ENCODE measurements at regions not wholly inside any gene's neighbourhood (a gene's known extent, or its start where the extent isn't known, plus 50 kb on each side); places are given as distances from the start of the nearest gene placed in this dataset.
"Not testable (repeated sequence)": the region's sequence is repeated elsewhere in the genome, so short reads cannot be mapped to it uniquely, and the experiment has no call there.

DNA sequence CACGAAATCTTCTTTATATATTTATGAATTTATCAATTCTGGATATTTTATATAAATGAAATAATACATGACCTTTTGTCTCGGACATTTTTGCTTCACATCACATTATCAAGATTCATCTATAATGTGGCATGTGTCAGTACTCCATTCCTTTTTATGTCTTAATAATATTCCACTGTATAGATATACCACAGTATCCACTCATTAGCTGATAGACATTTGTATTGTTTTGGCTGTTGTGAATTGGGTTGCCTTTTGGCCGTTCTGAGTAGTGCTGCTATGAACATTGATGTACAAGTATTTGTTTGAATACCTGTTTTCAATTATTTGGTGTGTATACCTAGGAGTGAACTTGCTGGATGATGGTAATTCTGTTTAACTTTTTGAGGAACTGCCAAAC is 323.8 kb upstream of the CA10 start:
- Mint-ChIP-seq H3K4me1 (no peaks in the 10 kb centered on the region), H3K27ac (no peak overlapping the region), H3K4me3 (no peak overlapping the region), H3K9me3 (ENCODE audit: low read depth) (peaks cover 6% of the 10 kb centered on the region), H3K36me3 (ENCODE audit: low read depth) (no peaks in the 10 kb centered on the region), H3K27me3 (no peaks in the 10 kb centered on the region)
- no peak for ATAC-seq
- CTCF ChIA-PET, result no interaction called here
- intact Hi-C loops (cut with DNase I, micrococcal nuclease), result no loop called here
- POLR2A ChIA-PET, result no interaction called here
- DNase-seq, result no peak

DNA sequence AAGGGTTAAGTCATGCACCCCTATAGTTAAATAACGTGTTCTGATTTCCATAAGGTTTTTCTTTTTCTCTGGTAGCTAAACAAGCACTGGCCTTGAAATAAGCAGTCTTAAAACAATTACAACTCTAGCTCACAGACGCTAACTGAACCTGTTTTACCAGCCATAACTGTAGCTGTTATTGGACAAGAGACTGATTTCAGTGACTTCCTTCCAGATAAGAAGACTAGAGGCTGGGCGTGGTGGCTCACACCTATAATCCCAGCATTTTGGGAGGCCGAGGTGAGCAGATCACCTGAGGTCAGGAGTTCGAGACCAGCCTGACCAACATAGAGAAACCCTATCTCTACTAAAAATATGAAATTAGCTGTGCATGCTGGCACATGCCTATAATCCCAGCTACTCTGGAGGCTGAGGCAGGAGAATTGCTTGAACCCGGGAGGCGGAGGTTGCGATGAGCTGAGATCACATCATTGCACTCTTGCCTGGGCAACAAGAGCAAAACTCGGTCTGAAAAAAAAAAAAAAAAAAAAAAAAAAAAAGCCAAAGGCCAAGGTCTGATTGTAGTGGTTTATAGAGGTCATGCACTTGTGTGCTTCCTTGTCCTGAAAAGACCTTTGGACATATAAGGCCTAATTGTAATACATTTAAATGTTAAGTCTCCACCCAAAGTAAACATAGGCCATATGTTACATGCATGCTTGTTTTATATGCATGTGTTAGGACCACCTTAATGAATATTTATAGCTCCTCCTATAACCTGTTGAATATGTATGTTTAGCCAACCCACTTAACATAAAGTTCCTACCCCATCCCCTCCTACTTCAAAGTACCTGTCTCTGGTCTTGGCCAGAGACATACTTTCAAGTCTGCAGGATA is 319.5 kb upstream of the CA10 start:
- peaks cover 2% of the 10 kb centered on the region for H3K9me3 Mint-ChIP-seq (ENCODE audit: low read depth)
- intact Hi-C loops (cut with DNase I, micrococcal nuclease), result no loop called here
- DNase-seq (no peak), ATAC-seq (no peak)
- H3K4me3 Mint-ChIP-seq, result no peak overlapping the region
- ChIA-PET CTCF (no interaction called here), POLR2A (no interaction called here)
- no peak overlapping the region for H3K27ac Mint-ChIP-seq
- H3K36me3 Mint-ChIP-seq (ENCODE audit: low read depth), result no peaks in the 10 kb centered on the region
- H3K27me3 Mint-ChIP-seq, result no peaks in the 10 kb centered on the region
- no peaks in the 10 kb centered on the region for H3K4me1 Mint-ChIP-seq

DNA sequence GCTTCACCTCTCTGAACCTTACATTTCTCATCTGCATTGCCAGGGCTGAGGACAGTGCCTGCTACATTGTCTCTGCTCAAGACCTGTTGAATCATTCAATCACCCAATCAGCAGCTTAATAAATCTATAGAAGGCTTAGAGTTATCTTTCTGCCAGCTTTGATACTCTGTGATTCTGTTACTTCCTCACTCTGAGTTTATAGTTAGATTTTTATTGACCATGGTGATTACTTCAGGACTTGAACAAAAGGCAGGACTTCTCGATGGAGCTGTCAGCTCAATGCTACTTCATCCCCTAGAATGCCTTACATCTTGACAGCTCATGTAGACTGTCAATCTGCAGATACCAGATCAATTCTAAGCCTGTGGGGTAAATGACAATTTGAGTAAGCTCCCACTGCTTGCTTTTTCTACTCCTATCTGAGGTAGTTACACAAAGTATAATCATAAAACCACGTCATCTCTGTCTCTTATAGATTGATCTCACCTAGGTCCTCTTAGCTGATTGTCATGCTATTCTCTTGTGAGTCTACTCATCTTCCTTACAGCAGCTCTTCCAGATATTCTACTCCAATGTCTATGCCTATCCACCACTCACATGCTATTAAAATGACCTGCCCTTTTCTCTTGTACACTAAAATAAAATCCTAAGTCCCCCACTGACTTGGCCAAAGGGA is 318.3 kb upstream of the CA10 start:
- DNase-seq, result no peak
- ChIA-PET POLR2A (no interaction called here), CTCF (no interaction called here)
- Mint-ChIP-seq H3K9me3 (ENCODE audit: low read depth) (peaks cover 2% of the 10 kb centered on the region), H3K36me3 (ENCODE audit: low read depth) (no peaks in the 10 kb centered on the region), H3K4me1 (no peaks in the 10 kb centered on the region), H3K27me3 (no peaks in the 10 kb centered on the region), H3K4me3 (no peak overlapping the region), H3K27ac (no peak overlapping the region)
- ATAC-seq, result no peak
- intact Hi-C loops (cut with DNase I, micrococcal nuclease), result no loop called here

DNA sequence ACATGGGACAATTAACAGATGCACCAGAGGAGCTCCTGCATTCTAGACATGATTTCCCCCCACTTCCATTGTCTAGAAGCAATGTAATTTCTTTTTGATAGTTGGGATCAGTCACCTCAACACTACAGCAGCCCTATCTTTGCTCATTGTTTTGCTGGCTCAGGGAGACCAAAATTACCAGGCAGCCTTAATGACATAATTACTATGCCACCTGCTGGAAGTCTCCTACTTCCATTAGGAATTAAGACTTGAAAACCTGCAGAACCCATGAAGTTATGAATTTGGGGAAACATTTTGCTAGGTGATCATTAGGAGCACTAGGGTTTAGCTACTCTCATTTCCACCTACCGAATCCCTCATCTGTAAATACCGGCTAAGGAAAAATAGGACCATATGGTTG is 312.0 kb upstream of the CA10 start:
- POLR2A ChIA-PET, result interaction anchor here (0.5 kb wide), 1 partner anchor 138 kb away, joined by 4 read pairs; no protein-coding TSS in a partner anchor
- H3K9me3 Mint-ChIP-seq (ENCODE audit: low read depth), result peaks cover 4% of the 10 kb centered on the region
- no peak overlapping the region for H3K4me3 Mint-ChIP-seq
- H3K4me1 Mint-ChIP-seq, result no peaks in the 10 kb centered on the region
- H3K36me3 Mint-ChIP-seq (ENCODE audit: low read depth), result no peaks in the 10 kb centered on the region
- intact Hi-C loops (cut with DNase I, micrococcal nuclease), result no loop called here
- H3K27ac Mint-ChIP-seq, result no peak overlapping the region
- ATAC-seq (no peak), DNase-seq (no peak)
- no peaks in the 10 kb centered on the region for H3K27me3 Mint-ChIP-seq
- CTCF ChIA-PET, result interaction anchor here (0.7 to 1.2 kb wide), 2 partner anchors 19 to 21 kb away, joined by 3 read pairs; no protein-coding TSS in a partner anchor

DNA sequence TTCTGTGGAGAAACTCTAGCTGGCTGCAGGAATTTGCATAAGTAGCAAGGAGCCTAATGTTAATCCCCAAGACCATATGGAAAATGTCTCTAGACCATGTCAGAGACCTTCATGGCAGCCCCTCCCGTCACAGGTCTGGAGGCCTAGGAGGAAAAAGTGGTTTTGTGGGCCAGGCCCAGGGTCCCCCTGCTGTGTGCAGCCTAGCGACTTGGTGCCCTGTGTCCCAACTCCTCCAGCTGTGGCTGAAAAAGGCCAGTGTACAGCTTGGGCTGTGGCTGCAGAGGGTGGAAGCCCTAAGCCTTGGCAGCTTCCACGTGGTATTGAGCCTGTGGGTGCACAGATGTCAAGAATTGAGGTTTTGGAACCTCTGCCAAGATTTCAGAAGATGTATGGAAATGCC is 306.9 kb upstream of the CA10 start:
- H3K27ac Mint-ChIP-seq, result no peak overlapping the region
- DNase-seq, result no peak
- H3K4me1 Mint-ChIP-seq, result no peaks in the 10 kb centered on the region
- H3K4me3 Mint-ChIP-seq, result no peak overlapping the region
- ATAC-seq, result no peak
- ChIA-PET POLR2A (no interaction called here), CTCF (no interaction called here)
- H3K9me3 Mint-ChIP-seq (ENCODE audit: low read depth), result peaks cover 7% of the 10 kb centered on the region
- peaks cover 2% of the 10 kb centered on the region for H3K27me3 Mint-ChIP-seq
- intact Hi-C loops (cut with DNase I, micrococcal nuclease), result no loop called here
- no peaks in the 10 kb centered on the region for H3K36me3 Mint-ChIP-seq (ENCODE audit: low read depth)

DNA sequence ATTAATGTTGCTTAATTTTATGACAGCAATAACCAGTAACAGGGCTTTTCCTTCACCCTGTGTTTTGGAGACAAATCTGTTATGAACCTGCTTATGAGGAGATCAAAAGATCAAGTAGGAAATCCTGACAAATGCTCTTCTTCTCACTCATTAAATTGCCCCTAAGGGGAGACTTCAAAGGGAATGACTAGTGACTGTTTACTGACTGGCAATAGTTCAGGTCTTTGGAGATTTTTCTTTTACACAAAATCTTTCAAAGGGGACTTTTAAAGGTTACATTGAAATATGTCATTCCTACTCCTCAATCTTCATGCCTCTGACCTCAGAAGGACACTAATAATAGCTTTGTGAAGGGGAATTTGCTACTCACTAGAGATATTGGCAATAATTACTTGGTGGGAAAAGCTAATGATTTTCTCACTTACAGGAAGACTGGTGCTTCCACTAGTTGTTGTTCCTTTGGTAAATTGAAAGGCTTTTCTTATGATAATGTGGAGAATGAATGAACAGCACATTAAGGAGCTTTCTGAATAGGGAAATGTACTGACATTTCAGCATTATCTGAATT is 292.9 kb upstream of the CA10 start:
- Mint-ChIP-seq H3K27ac (no peak overlapping the region), H3K9me3 (ENCODE audit: low read depth) (peaks cover 7% of the 10 kb centered on the region), H3K4me3 (no peak overlapping the region), H3K36me3 (ENCODE audit: low read depth) (no peaks in the 10 kb centered on the region), H3K4me1 (no peaks in the 10 kb centered on the region), H3K27me3 (no peaks in the 10 kb centered on the region)
- POLR2A ChIA-PET, result interaction anchor here (0.6 kb wide), 1 partner anchor 42 kb away, joined by 3 read pairs; no protein-coding TSS in a partner anchor
- CTCF ChIA-PET, result interaction anchor here (0.8 kb wide), 1 partner anchor 19 kb away, joined by 3 read pairs; no protein-coding TSS in a partner anchor
- no peak for DNase-seq
- ATAC-seq, result no peak
- intact Hi-C loops (cut with DNase I, micrococcal nuclease), result no loop called here

DNA sequence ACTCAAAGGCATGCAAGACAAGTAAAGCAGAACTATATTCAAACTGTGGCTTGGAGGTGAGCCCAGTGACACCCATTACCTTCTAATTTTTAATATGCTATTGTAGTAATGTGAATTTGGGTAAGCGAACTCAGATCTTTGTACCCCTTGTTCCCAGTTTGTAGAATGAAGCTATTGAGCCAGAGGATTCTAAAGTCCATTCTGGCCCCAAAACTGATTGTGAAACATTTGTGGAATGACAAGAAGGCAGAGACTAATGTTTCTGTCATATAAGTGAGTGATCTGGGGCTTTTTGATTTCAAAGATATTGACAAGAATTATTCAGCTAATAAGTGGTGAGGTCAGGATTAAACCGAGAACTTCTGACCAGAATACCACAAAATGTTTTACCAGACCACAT is 283.8 kb upstream of the CA10 start:
- H3K4me1 Mint-ChIP-seq, result no peaks in the 10 kb centered on the region
- DNase-seq (no peak), ATAC-seq (no peak)
- intact Hi-C loops (cut with DNase I, micrococcal nuclease), result no loop called here
- peaks cover 7% of the 10 kb centered on the region for H3K9me3 Mint-ChIP-seq (ENCODE audit: low read depth)
- H3K36me3 Mint-ChIP-seq (ENCODE audit: low read depth), result no peaks in the 10 kb centered on the region
- no peak overlapping the region for H3K27ac Mint-ChIP-seq
- CTCF ChIA-PET, result interaction anchor here (0.6 kb wide), 1 partner anchor 685 kb away, joined by 3 read pairs; no protein-coding TSS in a partner anchor
- H3K4me3 Mint-ChIP-seq, result no peak overlapping the region
- POLR2A ChIA-PET, result no interaction called here
- H3K27me3 Mint-ChIP-seq, result no peaks in the 10 kb centered on the region

DNA sequence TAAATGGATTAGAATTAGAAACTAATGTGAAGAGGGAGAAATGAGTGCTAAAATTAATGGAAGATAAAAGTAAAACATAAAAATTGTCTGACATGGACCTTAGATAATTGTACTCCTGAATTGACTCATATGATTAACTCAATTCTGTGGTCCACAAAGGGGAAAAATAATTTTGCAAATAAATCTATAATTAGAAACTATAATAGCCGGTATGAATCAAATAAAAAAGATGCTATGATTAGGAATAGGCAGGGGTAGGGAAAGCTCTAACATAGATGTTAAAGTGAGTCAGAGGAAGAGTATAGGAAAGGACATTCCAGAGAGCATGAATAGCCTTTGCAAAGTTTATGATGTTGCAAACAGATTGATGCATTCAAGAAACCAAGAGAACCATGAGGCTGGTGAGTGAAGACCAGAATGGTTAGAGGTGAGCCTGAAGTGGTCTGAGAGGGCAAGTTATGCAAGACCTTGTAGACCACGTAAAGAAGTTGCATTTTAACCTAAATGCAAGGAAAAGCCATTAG is 262.1 kb upstream of the CA10 start:
- H3K4me3 Mint-ChIP-seq, result no peak overlapping the region

DNA sequence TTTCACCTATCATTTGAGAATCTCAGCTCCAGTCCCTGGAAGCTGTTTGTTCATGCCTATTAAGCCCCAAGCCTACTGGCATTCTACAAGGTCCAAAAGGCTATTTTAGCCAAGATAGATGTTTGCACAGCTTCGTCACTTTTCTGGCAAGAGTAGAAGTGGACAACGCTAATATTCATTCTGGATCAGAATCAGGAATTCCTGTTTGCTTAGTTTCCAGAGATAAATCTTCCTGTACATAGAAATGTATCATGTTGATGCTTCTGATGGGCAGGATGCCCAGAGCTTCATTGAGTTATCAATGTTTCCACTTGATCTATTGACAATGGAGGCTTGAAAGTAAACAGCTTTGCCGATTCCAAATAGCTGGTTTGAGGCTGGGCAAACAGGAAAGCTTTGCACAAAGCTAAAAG is 260.7 kb upstream of the CA10 start:
- POLR2A ChIA-PET, result interaction anchor here (0.6 kb wide), 1 partner anchor 250 kb away, joined by 4 read pairs; no protein-coding TSS in a partner anchor
- CTCF ChIA-PET, result no interaction called here

More for the DNA sequence above, 262.1 kb upstream of the CA10 start:
- peaks cover 7% of the 10 kb centered on the region for H3K9me3 Mint-ChIP-seq (ENCODE audit: low read depth)
- no peaks in the 10 kb centered on the region for H3K36me3 Mint-ChIP-seq (ENCODE audit: low read depth)
- no peaks in the 10 kb centered on the region for H3K27me3 Mint-ChIP-seq
- ATAC-seq (no peak), DNase-seq (no peak)
- intact Hi-C loops (cut with DNase I, micrococcal nuclease), result no loop called here
- no peak overlapping the region for H3K27ac Mint-ChIP-seq
- ChIA-PET POLR2A (no interaction called here), CTCF (no interaction called here)
- H3K4me1 Mint-ChIP-seq, result no peaks in the 10 kb centered on the region

DNA sequence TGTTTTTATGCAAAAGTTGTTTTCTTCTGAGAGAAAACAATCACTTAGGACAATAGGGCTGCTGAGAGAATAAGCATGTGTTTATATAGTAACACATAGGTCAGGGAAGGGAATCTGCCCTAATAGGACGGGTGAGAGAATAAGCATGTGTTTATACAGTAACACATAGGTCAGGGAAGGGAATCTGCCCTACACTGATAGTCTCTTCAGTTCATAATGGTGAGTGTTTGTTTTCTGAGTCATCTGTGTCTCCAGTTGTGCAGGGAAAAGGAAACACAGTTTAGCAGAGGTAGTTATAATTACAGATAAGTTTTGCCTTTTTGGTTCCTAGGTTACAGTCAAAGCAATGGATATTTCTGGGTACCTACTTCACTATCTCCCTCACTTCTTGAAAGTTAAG is 252.3 kb upstream of the CA10 start:
- ChIA-PET POLR2A (no interaction called here), CTCF (interaction anchor here (0.7 kb wide), 1 partner anchor 75 kb away, joined by 3 read pairs; no protein-coding TSS in a partner anchor)
- H3K27me3 Mint-ChIP-seq, result no peaks in the 10 kb centered on the region
- no peak overlapping the region for H3K27ac Mint-ChIP-seq
- H3K4me3 Mint-ChIP-seq, result no peak overlapping the region
- no peaks in the 10 kb centered on the region for H3K4me1 Mint-ChIP-seq
- no peaks in the 10 kb centered on the region for H3K9me3 Mint-ChIP-seq (ENCODE audit: low read depth)
- intact Hi-C loops (cut with DNase I, micrococcal nuclease), result loop anchor here in 1 of 2 experiments (10.0 kb wide), 1 partner anchor 56 kb away; no protein-coding TSS in a partner anchor
- DNase-seq (no peak), ATAC-seq (no peak)
- H3K36me3 Mint-ChIP-seq (ENCODE audit: low read depth), result no peaks in the 10 kb centered on the region

More for the DNA sequence above, 260.7 kb upstream of the CA10 start:
- Mint-ChIP-seq H3K4me1 (no peaks in the 10 kb centered on the region), H3K27me3 (no peaks in the 10 kb centered on the region), H3K36me3 (ENCODE audit: low read depth) (no peaks in the 10 kb centered on the region), H3K27ac (no peak overlapping the region), H3K9me3 (ENCODE audit: low read depth) (peaks cover 5% of the 10 kb centered on the region), H3K4me3 (no peak overlapping the region)
- DNase-seq (no peak), ATAC-seq (no peak)
- intact Hi-C loops (cut with DNase I, micrococcal nuclease), result loop anchor here in 1 of 2 experiments (10.0 kb wide), 1 partner anchor 64 kb away; no protein-coding TSS in a partner anchor

DNA sequence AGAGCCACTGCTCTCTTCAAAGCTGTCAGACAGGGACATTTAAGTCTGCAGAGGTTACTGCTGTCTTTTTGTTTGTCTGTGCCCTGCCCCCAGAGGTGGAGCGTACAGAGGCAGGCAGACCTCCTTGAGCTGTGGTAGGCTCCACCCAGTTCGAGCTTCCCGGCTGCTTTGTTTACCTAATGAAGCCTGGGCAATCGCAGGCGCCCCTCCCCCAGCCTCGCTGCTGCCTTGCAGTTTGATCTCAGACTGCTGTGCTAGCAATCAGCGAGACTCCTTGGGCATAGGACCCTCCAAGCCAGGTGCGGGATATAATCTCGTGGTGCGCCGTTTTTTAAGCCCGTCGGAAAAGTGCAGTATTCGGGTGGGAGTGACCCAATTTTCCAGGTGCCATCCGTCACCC is 250.7 kb upstream of the CA10 start:
- H3K27ac Mint-ChIP-seq; H3K9me3 Mint-ChIP-seq (ENCODE audit: low read depth); H3K27me3 Mint-ChIP-seq; ATAC-seq; H3K4me1 Mint-ChIP-seq; H3K36me3 Mint-ChIP-seq (ENCODE audit: low read depth); POLR2A ChIA-PET; intact Hi-C loops (cut with DNase I, micrococcal nuclease); DNase-seq; H3K4me3 Mint-ChIP-seq; CTCF ChIA-PET: not testable (repeated sequence)
